ENCODE measurements at regions not wholly inside any gene's neighbourhood (a gene's known extent, or its start where the extent isn't known, plus 50 kb on each side); places are given as distances from the start of the nearest gene placed in this dataset.

DNA sequence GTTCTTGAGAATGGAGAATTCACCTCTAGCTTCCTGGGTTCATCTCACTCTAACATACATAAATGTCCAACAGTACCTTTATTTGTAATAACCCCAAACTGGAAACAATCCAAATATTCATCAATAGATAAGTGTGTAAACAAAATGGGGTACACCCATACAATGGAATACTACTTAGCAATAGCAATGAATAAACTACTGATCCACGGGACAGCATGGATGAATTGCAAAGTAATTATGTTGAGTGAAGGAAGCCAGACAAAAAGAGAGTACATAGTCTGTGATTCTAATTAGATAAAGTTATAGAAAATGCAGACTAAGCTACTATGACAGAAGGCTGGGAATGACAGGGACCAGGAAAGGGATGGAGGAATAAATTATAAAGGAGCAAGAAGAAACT, 391.3 kb downstream of the CCSER2 start:
- no peak overlapping the region for H3K14ac ChIP-seq (replicated peaks; ENCODE audit: low read depth, low read length)
- no peak overlapping the region for H2AFZ ChIP-seq (replicated peaks; ENCODE audit: low read length, poor library complexity)
- BruUV-seq (replicated peaks): no TSS peak
- dilution Hi-C loops (cut with HindIII; ENCODE audit: low sequenced_read_pairs, unreplicated experiment) (no loop called here), in situ Hi-C loops (cut with MboI; ENCODE audit: low sequenced_read_pairs) (no loop called here), intact Hi-C loops (cut with micrococcal nuclease) (no loop called here)
- POLR2A ChIA-PET (ENCODE audit: unreplicated experiment): no interaction called here
- no peak overlapping the region for H2BK5ac ChIP-seq (ENCODE audit: low read depth, low read length, poor library complexity, severe bottlenecking)
- H2BK15ac ChIP-seq (ENCODE audit: low read depth, low read length): no peak overlapping the region
- no peak overlapping the region for H3K4me2 ChIP-seq (ENCODE audit: low read depth, low read length)
- no peak overlapping the region for H4K5ac ChIP-seq (ENCODE audit: low read depth, low read length)
- H3K18ac ChIP-seq (ENCODE audit: low read depth, low read length): no peak overlapping the region
- peaks cover 11% of the 10 kb centered on the region; the same call in 1 of the 2 replicates for H3K9me3 ChIP-seq (ENCODE audit: control insufficient read depth, insufficient read depth, low read length)
- no peak overlapping the region for H2BK120ac ChIP-seq (ENCODE audit: low read depth, low read length)
- no peak overlapping the region for H3K9ac ChIP-seq (ENCODE audit: low read depth, low read length)
- H3K27me3 ChIP-seq (ENCODE audit: control insufficient read depth, insufficient read depth, low read length): no peaks in the 10 kb centered on the region
- H2BK20ac ChIP-seq (ENCODE audit: low read depth, low read length): no peak overlapping the region
- H4K91ac ChIP-seq (ENCODE audit: insufficient read depth, low read depth, low read length): no peak overlapping the region
- no peak overlapping the region for H3K4ac ChIP-seq (ENCODE audit: low read depth, low read length)
- H3K79me1 ChIP-seq (ENCODE audit: low read depth in 1 of 2, low read length in 2 of 2): no peaks in the 10 kb centered on the region
- CTCF ChIA-PET: interaction anchor here (1.2 kb wide), 1 partner anchor 179 kb away, joined by 3 read pairs; no protein-coding TSS in a partner anchor
- WGBS, 2 experiments (ENCODE audit: extremely low coverage in 2 of 2, insufficient read length in 1 of 2): no CpG with 5 or more reads among the region's 1 CpG
- H3K27ac ChIP-seq (ENCODE audit: insufficient read depth, low read length): no peak overlapping the region
- TF ChIP-seq RCOR1 (IDR thresholded peaks at IDR 0.05; ENCODE audit: insufficient replicate concordance, low read length) (no peak), CEBPB (IDR thresholded peaks at IDR 0.05; ENCODE audit: low read depth, low read length) (no peak), SMC3 (IDR thresholded peaks at IDR 0.05; ENCODE audit: low read depth, low read length) (no peak), POLR2A (IDR thresholded peaks at IDR 0.05; ENCODE audit: low read depth, low read length) (no peak), RAD21 (IDR thresholded peaks at IDR 0.05; ENCODE audit: low read length) (no peak), MXI1 (IDR thresholded peaks at IDR 0.05; ENCODE audit: borderline replicate concordance, low read depth, low read length) (no peak), NFE2L2 (IDR thresholded peaks at IDR 0.05; ENCODE audit: low read depth, low read length) (no peak), CHD1 (IDR thresholded peaks at IDR 0.05; ENCODE audit: low read depth, low read length) (no peak), RFX5 (IDR thresholded peaks at IDR 0.05; ENCODE audit: low read depth, low read length) (no peak), FOS (IDR thresholded peaks at IDR 0.05; ENCODE audit: low read depth, low read length) (no peak), MAZ (IDR thresholded peaks at IDR 0.05; ENCODE audit: borderline replicate concordance, low read depth, low read length) (no peak), MAFK (IDR thresholded peaks at IDR 0.05; ENCODE audit: low read depth, low read length) (no peak), BHLHE40 (IDR thresholded peaks at IDR 0.05; ENCODE audit: low read depth, low read length) (no peak)
- TF ChIP-seq, protein P1, sequence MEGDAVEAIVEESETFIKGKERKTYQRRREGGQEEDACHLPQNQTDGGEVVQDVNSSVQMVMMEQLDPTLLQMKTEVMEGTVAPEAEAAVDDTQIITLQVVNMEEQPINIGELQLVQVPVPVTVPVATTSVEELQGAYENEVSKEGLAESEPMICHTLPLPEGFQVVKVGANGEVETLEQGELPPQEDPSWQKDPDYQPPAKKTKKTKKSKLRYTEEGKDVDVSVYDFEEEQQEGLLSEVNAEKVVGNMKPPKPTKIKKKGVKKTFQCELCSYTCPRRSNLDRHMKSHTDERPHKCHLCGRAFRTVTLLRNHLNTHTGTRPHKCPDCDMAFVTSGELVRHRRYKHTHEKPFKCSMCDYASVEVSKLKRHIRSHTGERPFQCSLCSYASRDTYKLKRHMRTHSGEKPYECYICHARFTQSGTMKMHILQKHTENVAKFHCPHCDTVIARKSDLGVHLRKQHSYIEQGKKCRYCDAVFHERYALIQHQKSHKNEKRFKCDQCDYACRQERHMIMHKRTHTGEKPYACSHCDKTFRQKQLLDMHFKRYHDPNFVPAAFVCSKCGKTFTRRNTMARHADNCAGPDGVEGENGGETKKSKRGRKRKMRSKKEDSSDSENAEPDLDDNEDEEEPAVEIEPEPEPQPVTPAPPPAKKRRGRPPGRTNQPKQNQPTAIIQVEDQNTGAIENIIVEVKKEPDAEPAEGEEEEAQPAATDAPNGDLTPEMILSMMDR (conservative IDR thresholded peaks at IDR 0.05; ENCODE audit: low read depth, low read length): no peak
- TF ChIP-seq, protein P2, sequence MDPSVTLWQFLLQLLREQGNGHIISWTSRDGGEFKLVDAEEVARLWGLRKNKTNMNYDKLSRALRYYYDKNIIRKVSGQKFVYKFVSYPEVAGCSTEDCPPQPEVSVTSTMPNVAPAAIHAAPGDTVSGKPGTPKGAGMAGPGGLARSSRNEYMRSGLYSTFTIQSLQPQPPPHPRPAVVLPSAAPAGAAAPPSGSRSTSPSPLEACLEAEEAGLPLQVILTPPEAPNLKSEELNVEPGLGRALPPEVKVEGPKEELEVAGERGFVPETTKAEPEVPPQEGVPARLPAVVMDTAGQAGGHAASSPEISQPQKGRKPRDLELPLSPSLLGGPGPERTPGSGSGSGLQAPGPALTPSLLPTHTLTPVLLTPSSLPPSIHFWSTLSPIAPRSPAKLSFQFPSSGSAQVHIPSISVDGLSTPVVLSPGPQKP (IDR thresholded peaks at IDR 0.05; ENCODE audit: borderline replicate concordance, low read depth, low read length): no peak
- TF ChIP-seq, protein P3, sequence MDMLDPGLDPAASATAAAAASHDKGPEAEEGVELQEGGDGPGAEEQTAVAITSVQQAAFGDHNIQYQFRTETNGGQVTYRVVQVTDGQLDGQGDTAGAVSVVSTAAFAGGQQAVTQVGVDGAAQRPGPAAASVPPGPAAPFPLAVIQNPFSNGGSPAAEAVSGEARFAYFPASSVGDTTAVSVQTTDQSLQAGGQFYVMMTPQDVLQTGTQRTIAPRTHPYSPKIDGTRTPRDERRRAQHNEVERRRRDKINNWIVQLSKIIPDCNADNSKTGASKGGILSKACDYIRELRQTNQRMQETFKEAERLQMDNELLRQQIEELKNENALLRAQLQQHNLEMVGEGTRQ (IDR thresholded peaks at IDR 0.05; ENCODE audit: low read depth, low read length): no peak
- DNase-seq: no peak
- H4K20me1 ChIP-seq (ENCODE audit: insufficient read depth, low read length): no peaks in the 10 kb centered on the region
- H3K36me3 ChIP-seq (ENCODE audit: control insufficient read depth, insufficient read depth, low read length): no peaks in the 10 kb centered on the region
- no peaks in the 10 kb centered on the region for H3K9me1 ChIP-seq (ENCODE audit: insufficient read depth, low read length)
- no peak overlapping the region for H3K23ac ChIP-seq (ENCODE audit: low read depth, low read length)
- no peak for ATAC-seq (ENCODE audit: low read depth)
- H3K4me3 ChIP-seq (ENCODE audit: insufficient read depth, low read depth, low read length): no peak overlapping the region
- no peak overlapping the region for H3K56ac ChIP-seq (ENCODE audit: extremely low read depth, insufficient read depth, low read length)
- no peak overlapping the region for H2AK9ac ChIP-seq (replicated peaks; ENCODE audit: low read depth, low read length, poor library complexity)
- no peak overlapping the region for H2AK5ac ChIP-seq (ENCODE audit: low read depth, low read length)
- no peak overlapping the region for H4K8ac ChIP-seq (ENCODE audit: low read depth in 2 of 2, low read length in 2 of 2)
- H3K4me1 ChIP-seq (ENCODE audit: control insufficient read depth, insufficient read depth, low read length): no peaks in the 10 kb centered on the region
